GM19324 (cell line): ENCODE measurements at regions not wholly inside any gene's neighbourhood (a gene's known extent, or its start where the extent isn't known, plus 50 kb on each side); places are given as distances from the start of the nearest gene placed in this dataset.
"Not testable (repeated sequence)": the region's sequence is repeated elsewhere in the genome, so short reads cannot be mapped to it uniquely, and the experiment has no call there.

Experiments
- ATAC-seq: cut with Tn5 transposase; IDR thresholded peaks from one replicate; pipeline ENCODE4 v1.9.1; 2021; ENCODE audit warnings: mild to moderate bottlenecking, moderate library complexity; ENCODE audit not compliant: unreplicated experiment, low FRiP score

GRCh38 chr11:129763569-129763968 is 52.1 kb upstream of the TMEM45B start:
- ATAC-seq: not testable (repeated sequence)

DNA sequence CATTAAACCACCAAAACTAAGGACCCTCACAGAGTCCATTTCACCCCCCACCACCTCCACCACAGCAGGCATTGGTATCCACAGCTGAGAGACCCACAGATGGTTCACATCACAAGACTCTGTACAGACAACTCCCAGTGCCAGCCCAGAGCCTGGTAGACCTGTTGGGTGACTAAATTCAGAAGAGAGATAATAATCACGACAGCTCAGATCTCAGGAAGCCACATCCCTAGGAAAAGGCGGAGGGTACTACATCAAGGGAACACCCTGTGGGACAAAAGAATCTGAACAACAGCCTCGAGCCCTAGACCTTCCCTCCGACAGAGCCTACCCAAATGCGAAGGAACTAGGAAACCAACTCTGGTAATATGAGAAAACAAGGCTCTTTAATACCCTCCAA is 51.4 kb upstream of the TMEM45B start:
- not testable (repeated sequence) for ATAC-seq
